ENCODE measurements at regions not wholly inside any gene's neighbourhood (a gene's known extent, or its start where the extent isn't known, plus 50 kb on each side); places are given as distances from the start of the nearest gene placed in this dataset.

GRCh38 chr18:75801178-75801577 lies 373.7 kb upstream of the SMIM21 start:
- TF ChIP-seq POLR2A (IDR thresholded peaks at IDR 0.05) (no peak), CTCF (IDR thresholded peaks at IDR 0.05) (no peak)
